IPS-NIHi7 (cell line): ENCODE measurements at regions not wholly inside any gene's neighbourhood (a gene's known extent, or its start where the extent isn't known, plus 50 kb on each side); places are given as distances from the start of the nearest gene placed in this dataset.

ENCODE experiments used
- DNase-seq: peaks from one replicate; pipeline ENCODE4 v3.0.0; 2012; ENCODE audit warnings: mixed read lengths; ENCODE audit errors: extremely low spot score

- no peak for DNase-seq
Measured at GRCh38 chr10:44056967-44057805, 327.7 kb downstream of the CXCL12 start.

DNA sequence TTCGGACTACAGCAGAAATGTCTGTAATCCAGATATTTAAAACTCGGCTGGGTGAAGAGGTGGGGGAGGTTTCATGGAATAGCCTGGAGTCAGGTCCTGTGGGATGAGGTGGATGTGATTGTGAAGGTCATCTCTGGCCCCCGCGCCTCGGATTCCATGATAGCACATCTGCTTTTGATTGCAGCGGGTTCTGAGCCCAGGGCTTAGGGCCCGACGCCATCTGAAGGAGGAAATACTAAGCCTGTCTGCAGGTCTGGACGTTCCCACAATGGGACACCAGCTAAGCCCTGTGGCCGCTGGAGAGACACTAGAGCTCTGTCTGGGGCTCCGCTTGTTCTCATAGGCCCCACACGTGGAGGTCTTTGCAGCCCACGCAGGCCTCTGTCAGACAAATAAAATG lies 328.7 kb downstream of the CXCL12 start:
- DNase-seq = no peak

DNA sequence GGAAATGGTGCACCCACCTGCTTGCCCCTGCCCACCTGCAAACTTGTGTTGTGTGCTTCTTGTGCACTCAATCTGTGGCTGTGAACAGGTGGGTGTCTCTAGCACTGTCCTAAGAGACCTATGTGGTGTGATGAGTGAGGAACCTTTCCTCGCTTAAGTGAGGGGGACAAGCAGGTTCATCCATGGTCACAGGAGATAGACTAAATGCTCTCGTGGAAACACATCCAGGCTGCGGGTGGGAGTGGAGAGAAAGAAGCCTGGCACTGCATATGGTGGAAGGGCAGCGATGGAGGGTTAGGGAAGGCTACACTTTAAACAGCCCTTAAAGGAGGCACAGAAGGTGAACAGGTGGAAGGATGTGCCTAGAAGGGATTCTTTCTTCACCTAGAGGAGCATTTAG lies 330.9 kb downstream of the CXCL12 start:
- DNase-seq = no peak

- no peak for DNase-seq
Measured at GRCh38 chr10:44053391-44053790, 331.5 kb downstream of the CXCL12 start.

DNA sequence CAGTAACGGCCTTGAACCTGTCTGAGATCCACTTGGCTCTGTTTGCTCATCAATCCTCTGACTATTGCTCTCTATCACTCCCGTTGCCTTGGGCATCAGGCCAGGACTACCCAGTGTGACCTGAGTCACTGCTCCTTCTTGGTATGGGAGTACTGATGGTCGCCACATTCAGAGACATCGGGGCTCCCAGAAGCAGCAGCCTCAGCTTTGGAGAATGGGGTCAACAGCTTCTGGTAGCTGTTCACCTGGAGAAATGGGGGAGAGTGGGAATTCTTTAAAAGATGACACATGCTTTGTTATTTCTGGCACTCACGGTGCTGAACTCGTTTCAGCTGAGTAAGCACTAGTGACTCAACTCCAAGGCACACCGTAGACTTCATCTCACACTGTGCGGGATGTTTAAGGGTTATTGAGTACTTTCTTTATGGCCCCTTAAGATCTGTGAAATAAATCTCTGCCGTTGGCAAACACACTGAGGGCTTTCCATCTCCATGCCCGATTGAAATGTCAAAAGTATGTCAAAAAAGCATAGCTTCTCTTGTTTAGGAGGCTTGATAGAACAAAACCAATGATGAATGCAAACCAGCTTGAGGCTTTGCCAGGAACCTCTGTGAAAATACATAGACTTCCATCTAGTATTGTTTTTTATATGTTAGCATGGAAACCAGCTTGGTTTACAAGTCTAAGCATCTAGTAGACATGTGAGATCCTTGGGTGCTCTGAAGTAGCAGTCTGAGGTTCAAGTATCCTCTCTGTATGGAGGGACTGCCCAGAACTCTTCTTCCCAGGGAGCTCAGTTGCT lies 333.1 kb downstream of the CXCL12 start:
- no peak for DNase-seq

DNA sequence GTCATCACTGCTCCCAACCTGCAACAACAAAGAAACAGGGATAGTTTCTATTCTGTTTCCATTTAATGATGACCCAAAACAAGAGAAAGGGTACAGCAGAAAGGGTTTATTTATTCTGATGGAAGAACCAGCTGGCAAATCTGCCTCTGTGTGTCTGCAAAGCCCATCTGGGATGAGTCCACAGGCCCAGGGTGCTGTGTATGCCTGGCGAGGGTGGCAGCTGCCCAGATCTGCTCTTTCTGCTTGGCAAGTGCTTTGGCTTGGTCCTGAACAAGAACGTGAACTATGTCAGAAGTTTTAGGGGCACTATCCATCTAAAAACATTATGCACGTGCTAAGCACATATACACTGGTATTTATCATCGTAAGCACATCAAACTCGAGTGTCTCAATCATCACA lies 333.8 kb downstream of the CXCL12 start:
- DNase-seq = no peak

DNA sequence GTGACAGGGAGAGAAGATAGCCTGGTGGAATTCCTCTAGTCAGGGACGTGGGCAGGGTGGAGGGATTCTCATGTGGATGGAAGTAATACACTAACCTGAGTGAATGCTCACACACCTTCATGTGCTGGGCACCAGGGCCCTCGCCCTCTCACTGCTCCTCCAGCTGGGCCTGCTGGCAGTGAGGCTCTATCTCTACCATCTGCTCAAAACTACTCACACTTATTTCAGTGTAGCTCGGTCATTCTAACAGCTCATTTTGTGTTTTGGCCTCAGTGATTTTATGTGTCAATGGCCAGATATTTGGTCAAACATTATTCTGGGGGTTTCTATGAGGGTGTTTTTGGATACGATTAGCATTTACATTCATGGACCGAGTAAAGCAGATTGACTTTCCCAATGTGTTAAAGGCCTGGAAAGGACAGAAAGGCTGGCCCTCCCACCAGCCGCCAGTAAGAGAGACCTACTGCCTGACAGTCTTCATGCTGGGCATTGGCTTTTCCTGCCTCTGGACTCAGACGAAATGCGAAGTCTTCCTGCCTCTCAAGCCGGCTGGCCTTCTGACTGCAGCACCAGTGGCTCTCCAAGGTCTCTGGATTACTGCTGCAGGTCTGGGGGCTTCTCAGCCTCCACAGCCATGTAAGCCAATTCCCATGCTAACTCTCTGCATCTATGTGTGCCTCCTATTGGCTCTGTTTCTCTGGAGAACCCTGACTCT lies 335.4 kb downstream of the CXCL12 start:
- DNase-seq = no peak

DNA sequence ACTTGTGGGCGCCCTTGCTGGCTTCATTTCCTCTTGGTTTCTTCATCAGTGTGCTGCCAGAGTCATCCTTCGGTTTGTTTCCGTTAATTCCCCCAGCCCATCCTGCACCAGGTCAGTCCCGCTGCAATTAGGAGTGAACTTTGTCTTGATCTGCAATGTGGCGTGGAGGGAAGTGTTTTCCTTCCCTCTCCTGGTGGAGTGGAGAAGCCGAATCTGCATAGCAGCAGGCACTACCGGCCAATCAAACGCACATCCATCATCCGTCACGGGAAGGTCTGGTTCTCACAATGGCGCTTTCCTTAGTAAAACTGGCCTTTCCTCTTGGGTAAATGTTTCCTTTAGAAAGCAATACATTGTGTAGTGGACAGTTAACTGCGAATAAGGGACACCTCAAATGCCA lies 337.5 kb downstream of the CXCL12 start:
- no peak for DNase-seq

- DNase-seq = no peak
Measured at GRCh38 chr10:44046605-44047004, 338.3 kb downstream of the CXCL12 start.

DNA sequence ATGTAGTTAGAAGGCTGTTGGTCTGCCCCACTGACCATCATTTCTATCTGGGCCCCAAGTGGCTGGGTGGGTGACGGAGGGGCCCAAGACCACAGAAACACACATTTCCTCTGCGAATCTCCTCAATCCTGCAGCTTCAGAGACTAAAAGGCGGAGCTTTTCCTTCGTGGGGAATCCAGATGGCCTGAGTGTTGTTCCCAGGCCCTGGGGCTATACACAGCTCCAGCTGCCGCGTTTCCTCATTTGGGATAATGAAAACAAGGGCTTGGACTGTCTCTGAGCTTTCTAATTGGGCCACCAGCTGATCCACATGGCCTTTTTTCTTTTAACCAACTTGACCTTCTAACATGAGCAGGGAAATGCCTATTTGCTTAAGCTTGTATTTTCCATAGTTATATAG lies 339.9 kb downstream of the CXCL12 start:
- DNase-seq = no peak

DNA sequence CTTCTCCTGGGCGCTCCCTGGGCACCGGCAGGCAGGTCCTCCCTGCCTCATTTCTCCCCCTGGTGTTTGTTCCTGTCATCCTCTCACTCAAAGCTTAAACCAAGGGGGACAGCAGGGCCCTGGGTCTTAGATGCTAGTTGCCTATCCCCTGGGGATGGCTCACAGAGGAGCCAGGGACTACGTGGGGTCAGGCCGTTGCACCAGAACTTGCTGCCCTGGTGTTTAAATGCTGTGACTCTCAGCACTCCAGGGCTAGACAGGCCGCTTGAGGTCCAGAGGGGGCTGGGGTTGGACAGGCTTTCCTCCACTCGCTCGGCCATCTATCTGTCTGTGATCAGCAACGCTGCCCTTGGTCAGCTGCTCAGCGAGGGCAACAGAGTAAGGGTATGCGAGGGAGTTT lies 340.3 kb downstream of the CXCL12 start:
- DNase-seq = no peak

- no peak for DNase-seq
Measured at GRCh38 chr10:44043646-44044375, 341.1 kb downstream of the CXCL12 start.

- DNase-seq = no peak
Measured at GRCh38 chr10:44042926-44043602, 341.8 kb downstream of the CXCL12 start.

DNA sequence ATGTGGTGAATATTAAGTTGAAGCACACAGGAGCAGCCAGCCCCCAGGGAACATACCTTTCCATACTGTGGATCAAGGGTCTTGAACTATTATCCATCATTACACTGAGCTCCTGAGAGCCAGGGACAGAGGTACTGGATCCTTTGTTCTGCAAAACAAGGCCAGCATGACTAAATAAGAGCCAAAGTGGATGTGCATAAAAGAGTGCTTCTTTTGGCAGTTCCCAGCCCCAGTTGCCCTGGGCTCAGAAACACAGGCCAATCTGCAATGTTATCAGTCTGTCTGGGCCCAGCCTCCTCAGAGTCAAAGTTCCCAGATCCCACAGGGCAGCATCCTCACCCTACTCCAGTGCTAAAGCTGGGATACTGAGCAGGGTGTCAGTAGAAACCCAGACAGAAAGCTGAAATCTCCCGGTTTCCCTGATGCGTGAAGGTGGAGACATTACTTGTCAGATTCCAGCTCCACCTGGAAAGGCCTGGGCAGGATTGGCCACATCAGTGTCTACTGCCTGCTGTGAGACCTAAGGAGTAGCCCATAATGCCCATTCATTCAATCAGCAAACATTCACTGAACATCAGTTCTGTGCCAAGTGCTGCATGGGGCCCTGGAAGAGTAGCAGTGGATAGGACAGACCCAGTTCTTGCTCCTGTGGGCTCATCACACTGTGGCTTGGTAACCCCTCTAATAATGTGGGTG lies 342.7 kb downstream of the CXCL12 start:
- no peak for DNase-seq

DNA sequence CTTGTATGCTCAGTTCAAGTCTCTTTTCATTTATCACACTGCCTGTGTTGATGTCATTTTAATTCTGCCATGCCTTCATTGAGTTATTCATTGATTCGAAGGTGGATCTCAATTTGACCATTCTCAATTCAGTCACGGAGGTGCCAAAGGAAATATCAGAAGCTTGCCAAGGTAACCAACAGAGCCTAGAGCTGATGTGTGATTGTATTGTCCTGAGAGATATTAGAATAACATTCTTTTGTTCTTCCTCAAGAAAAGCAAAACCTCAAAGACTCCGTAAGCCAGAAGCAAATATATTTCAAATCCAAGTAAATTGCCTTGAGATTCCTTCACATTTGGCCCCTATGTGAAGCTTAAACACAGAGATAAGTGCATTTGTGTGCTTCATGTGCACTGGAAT lies 345.3 kb downstream of the CXCL12 start:
- DNase-seq = no peak

- DNase-seq = no peak
Measured at GRCh38 chr10:44036425-44036824, 348.5 kb downstream of the CXCL12 start.

DNA sequence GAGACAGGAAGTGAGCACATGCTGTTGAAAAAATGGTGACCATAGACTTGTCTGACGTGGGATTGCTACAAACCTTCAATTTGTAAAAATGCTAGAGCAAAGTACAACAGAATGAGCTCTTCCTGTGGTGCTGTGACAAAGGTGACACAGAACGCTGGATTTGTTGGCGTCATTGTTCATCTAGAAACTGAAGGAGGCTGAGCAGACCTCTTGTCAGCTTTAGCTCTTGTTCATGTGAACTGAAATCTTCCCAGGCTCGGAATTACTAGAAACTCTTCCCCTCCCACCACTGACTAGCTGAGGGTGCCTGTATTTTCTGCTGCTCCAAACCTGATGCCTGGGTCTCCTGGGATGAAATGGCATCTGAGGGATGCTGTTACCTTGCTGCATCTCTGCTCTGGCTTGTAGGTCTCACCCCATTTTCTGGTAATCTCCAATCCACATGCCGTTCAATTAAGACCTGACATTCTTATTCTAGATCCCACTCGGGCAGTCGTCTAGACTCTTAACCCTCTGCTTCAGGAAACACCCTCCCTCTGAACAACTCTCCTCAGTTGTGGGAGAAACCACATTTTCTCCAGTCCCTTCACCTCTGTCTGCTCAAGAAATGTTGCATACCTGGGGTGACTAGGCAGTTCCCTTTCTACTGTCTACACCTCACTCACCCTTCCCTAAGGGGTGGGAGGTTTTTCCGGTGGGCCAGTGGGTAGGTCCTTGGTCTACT lies 349.3 kb downstream of the CXCL12 start:
- DNase-seq = no peak

DNA sequence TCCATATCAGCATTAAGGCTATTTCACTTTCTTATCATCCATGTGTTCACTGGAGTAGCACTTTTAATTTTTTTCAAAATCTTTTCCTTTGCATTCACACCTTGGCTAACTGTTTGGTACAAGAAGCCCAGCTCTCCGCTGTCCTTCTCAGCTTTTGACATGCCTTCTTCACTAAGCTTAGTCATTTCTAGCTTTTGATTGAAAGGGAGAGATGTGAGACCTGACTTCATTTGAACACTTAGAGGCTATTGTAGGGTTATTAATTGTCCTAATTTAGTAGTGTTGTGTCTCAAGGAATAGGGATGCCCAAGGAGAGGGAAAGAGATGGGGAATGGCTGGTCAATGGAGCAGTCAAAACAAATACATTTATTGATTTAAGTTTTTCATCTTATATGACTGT lies 350.0 kb downstream of the CXCL12 start:
- no peak for DNase-seq

DNA sequence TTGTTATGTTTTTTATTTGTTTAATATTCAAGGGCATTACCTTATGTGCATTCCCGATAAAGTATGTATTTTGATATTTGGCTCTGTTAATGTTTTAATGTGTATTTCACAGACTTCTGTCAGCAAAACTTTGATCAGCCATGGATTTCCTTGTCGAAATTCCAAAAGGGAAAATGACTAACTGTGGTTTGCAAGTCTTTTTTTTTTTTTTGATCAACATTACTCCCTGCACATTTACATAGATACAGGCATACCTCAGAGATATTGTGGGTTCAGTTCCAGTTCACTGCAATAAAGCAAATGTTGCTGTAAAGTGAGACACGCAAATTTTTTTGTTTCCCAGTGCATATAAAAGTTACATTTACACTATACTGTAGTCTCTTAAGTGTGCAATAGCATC lies 351.9 kb downstream of the CXCL12 start:
- no peak for DNase-seq

DNA sequence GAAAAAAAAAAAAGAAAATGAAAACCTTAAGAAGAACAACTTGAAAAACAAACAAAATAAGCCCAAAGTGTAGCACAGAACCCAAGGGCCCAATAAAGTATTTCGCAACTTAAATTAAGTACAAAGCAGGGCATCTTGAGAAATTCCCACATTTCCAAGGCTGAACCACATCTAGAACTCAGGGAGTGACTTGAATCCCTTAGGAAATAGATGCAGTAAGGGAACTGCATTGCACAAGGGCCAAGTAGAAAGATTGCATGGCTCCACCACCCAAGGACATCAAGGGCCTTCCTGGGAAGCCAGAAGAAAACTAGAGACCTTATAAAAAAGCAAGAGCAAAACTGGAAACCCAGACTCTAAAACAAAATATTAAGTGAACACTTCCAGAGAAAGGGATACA lies 352.7 kb downstream of the CXCL12 start:
- no peak for DNase-seq
